HG02885 (cell line): ENCODE measurements at regions not wholly inside any gene's neighbourhood (a gene's known extent, or its start where the extent isn't known, plus 50 kb on each side); places are given as distances from the start of the nearest gene placed in this dataset.

Source experiments
- ATAC-seq: cut with Tn5 transposase; IDR thresholded peaks from one replicate; pipeline ENCODE4 v1.9.1; 2021; ENCODE audit warnings: mild to moderate bottlenecking; ENCODE audit not compliant: unreplicated experiment, poor library complexity

- no peak for ATAC-seq
Observed at GRCh38 chr21:16650714-16651366, 862.0 kb upstream of the CXADR start.

- no peak for ATAC-seq
Observed at GRCh38 chr21:16651956-16652355, 860.9 kb upstream of the CXADR start.

GRCh38 chr21:16663436-16663835 is 849.4 kb upstream of the CXADR start:
- ATAC-seq = no peak

GRCh38 chr21:16667395-16667794 is 845.4 kb upstream of the CXADR start:
- ATAC-seq = no peak

GRCh38 chr21:16674949-16675348 is 837.9 kb upstream of the CXADR start:
- no peak for ATAC-seq

GRCh38 chr21:16676391-16676790 is 836.5 kb upstream of the CXADR start:
- no peak for ATAC-seq

- ATAC-seq = no peak
Observed at GRCh38 chr21:16678429-16679160, 834.2 kb upstream of the CXADR start.

GRCh38 chr21:16695074-16695473 is 817.8 kb upstream of the CXADR start:
- no peak for ATAC-seq

GRCh38 chr21:16707274-16707673 is 805.6 kb upstream of the CXADR start:
- ATAC-seq = no peak

GRCh38 chr21:16708101-16708835 is 804.6 kb upstream of the CXADR start:
- no peak for ATAC-seq

- no peak for ATAC-seq
Observed at GRCh38 chr21:16709866-16710550, 802.8 kb upstream of the CXADR start.

- ATAC-seq = no peak
Observed at GRCh38 chr21:16711757-16712156, 801.1 kb upstream of the CXADR start.

- ATAC-seq = no peak
Observed at GRCh38 chr21:16713331-16714117, 799.3 kb upstream of the CXADR start.

GRCh38 chr21:16740511-16740910 is 772.3 kb upstream of the CXADR start:
- no peak for ATAC-seq

GRCh38 chr21:16741141-16741665 is 771.6 kb upstream of the CXADR start:
- no peak for ATAC-seq

GRCh38 chr21:16742131-16742641 is 770.7 kb upstream of the CXADR start:
- no peak for ATAC-seq

GRCh38 chr21:16742741-16743140 is 770.1 kb upstream of the CXADR start:
- ATAC-seq = no peak

GRCh38 chr21:16743317-16743716 is 769.5 kb upstream of the CXADR start:
- no peak for ATAC-seq

GRCh38 chr21:16750926-16751325 is 761.9 kb upstream of the CXADR start:
- ATAC-seq = no peak
